Endothelial cell of umbilical vein (primary cell): ENCODE measurements at regions not wholly inside any gene's neighbourhood (a gene's known extent, or its start where the extent isn't known, plus 50 kb on each side); places are given as distances from the start of the nearest gene placed in this dataset.

Experiments
- BruUV-seq: library from RNA; stranded (reverse); fragments of 400-500 nt; replicated peaks from 2 replicates; lab custom pipeline; 2021; lab: Mats Ljungman, UMichigan
- CTCF ChIA-PET: fragments of 300-600, 350-600 bp; sonication (Branson Sonifier 250); formaldehyde crosslinking; loops from one replicate; lab custom pipeline; 2021; ENCODE audit warnings: antibody characterized with exemption, inconsistent platforms; lab: Charles Lee
- POLR2A ChIA-PET: fragments of 300-600, 350-600 bp; sonication (Branson Sonifier 250); formaldehyde crosslinking; loops from one replicate; lab custom pipeline; 2021; ENCODE audit warnings: antibody characterized with exemption, inconsistent platforms; lab: Charles Lee
- DNase-seq: peaks from one replicate; pipeline ENCODE4 v3.0.0-alpha.2; 2011; ENCODE audit warnings: low read depth, low spot score
- FAIRE-seq: peaks from 2 replicates; lab custom pipeline; 2011; peaks lifted over from hg19 to GRCh38; lab: Jason Lieb, UNC
- H2AFZ ChIP-seq: 2 replicates; pipeline ENCODE4 v1.6.0; 2012; ENCODE audit warnings: low read depth, low read length, control low read depth, inconsistent platforms
- H3K27ac ChIP-seq: 2 replicates; pipeline ENCODE4 v1.5.1; 2011; ENCODE audit warnings: low read depth, mild to moderate bottlenecking, control low read depth, low read length, moderate library complexity; ENCODE audit not compliant: insufficient read depth
- H3K27me3 ChIP-seq, 2 experiments: 2 replicates each; pipeline versions ENCODE4 v1.6.0 to v1.6.1; 2011; ENCODE audit warnings: low read length in 2 of 2, mixed read lengths in 1 of 2; ENCODE audit not compliant: control insufficient read depth in 2 of 2, insufficient read depth in 2 of 2
- H3K36me3 ChIP-seq, 2 experiments: 2 replicates in 1 of 2; 3 replicates in 1 of 2; pipeline ENCODE4 v1.5.1; 2011; ENCODE audit warnings: low read length in 2 of 2, mild to moderate bottlenecking in 1 of 2, moderate library complexity in 1 of 2; ENCODE audit not compliant: control insufficient read depth in 2 of 2, insufficient read depth in 2 of 2; ENCODE audit errors: extremely low read depth in 1 of 2
- H3K4me1 ChIP-seq: 3 replicates; pipeline ENCODE4 v1.5.1; 2011; ENCODE audit warnings: mild to moderate bottlenecking, low read length; ENCODE audit not compliant: control insufficient read depth, insufficient read depth; ENCODE audit errors: extremely low read depth
- H3K4me2 ChIP-seq: 2 replicates; pipeline ENCODE4 v1.6.1; 2011; ENCODE audit warnings: low read length, control low read depth, mixed read lengths; ENCODE audit not compliant: insufficient read depth
- H3K4me3 ChIP-seq, 3 experiments: fragments of 200-600 bp in 1 of 3; sonication (generic), shearing (Covaris generic) in 1 of 3; replicated peaks in 1 of 3; 2 replicates each; pipeline ENCODE4 v1.5.1; 2011 to 2016; ENCODE audit warnings: control low read depth in 3 of 3, low read length in 3 of 3, mild to moderate bottlenecking in 2 of 3, inconsistent platforms in 1 of 3, low read depth in 1 of 3, moderate library complexity in 1 of 3; ENCODE audit not compliant: insufficient read depth in 1 of 3
- H3K79me2 ChIP-seq: 2 replicates; pipeline ENCODE4 v1.6.0; 2012; ENCODE audit warnings: low read length, inconsistent platforms; ENCODE audit not compliant: control insufficient read depth, insufficient read depth
- H3K9ac ChIP-seq: replicated peaks from 2 replicates; pipeline ENCODE3; 2011; ENCODE audit warnings: low read length, control low read depth; ENCODE audit not compliant: insufficient read depth; ENCODE audit errors: extremely low read depth
- H3K9me1 ChIP-seq: replicated peaks from 3 replicates; pipeline ENCODE4 v1.6.0; 2011; ENCODE audit warnings: mild to moderate bottlenecking, low read length; ENCODE audit not compliant: control insufficient read depth, insufficient read depth; ENCODE audit errors: extremely low read depth
- H3K9me3 ChIP-seq: replicated peaks from 2 replicates; pipeline ENCODE4 v1.5.1; 2012; ENCODE audit warnings: low read length, inconsistent platforms; ENCODE audit not compliant: control insufficient read depth, insufficient read depth
- H4K20me1 ChIP-seq: replicated peaks from 2 replicates; pipeline ENCODE3; 2011; ENCODE audit warnings: mild to moderate bottlenecking, low read length; ENCODE audit not compliant: control insufficient read depth, insufficient read depth; ENCODE audit errors: extremely low read depth
- CTCF ChIP-seq, 2 donors: IDR thresholded peaks; 1 replicate in 1 of 2; 2 replicates in 1 of 2; pipeline ENCODE4 v1.5.1; 2011; ENCODE audit warnings: low read length in 2 of 2, mild to moderate bottlenecking in 2 of 2, moderate library complexity in 2 of 2, control low read depth in 1 of 2, inconsistent platforms in 1 of 2, low read depth in 1 of 2; ENCODE audit not compliant: insufficient read depth in 1 of 2; ENCODE audit errors: extremely low read depth in 1 of 2
- EZH2 ChIP-seq: IDR thresholded peaks from 2 replicates; pipeline ENCODE4 v1.6.1; 2012; ENCODE audit warnings: borderline replicate concordance, low read depth, mild to moderate bottlenecking, moderate library complexity, low read length, inconsistent platforms; ENCODE audit not compliant: severe bottlenecking
- FOS ChIP-seq: IDR thresholded peaks from 2 replicates; pipeline ENCODE4 v1.6.1; 2011; ENCODE audit warnings: mild to moderate bottlenecking, low read length, moderate library complexity, borderline replicate concordance; ENCODE audit not compliant: insufficient read depth
- GATA2 ChIP-seq: IDR thresholded peaks from 2 replicates; pipeline ENCODE4 v1.7.0; 2011; ENCODE audit warnings: low read depth, mild to moderate bottlenecking, moderate library complexity, mixed read lengths, low read length; ENCODE audit not compliant: insufficient read length, insufficient read depth
- JUN ChIP-seq: IDR thresholded peaks from 2 replicates; pipeline ENCODE4 v1.6.1; 2011; ENCODE audit warnings: borderline replicate concordance, low read depth; ENCODE audit not compliant: insufficient read length, insufficient read depth
- MAX ChIP-seq: IDR thresholded peaks from 2 replicates; pipeline ENCODE4 v1.6.1; 2011; ENCODE audit not compliant: insufficient read depth, insufficient read length
- POLR2A ChIP-seq: IDR thresholded peaks from 2 replicates; pipeline ENCODE4 v1.6.1; 2012; ENCODE audit warnings: low read depth, mild to moderate bottlenecking, control low read depth, low read length
- POLR2AphosphoS5 ChIP-seq: IDR thresholded peaks from 2 replicates; pipeline ENCODE4 v1.6.1; 2012; ENCODE audit warnings: low read depth, mild to moderate bottlenecking, control low read depth, low read length, moderate library complexity; ENCODE audit not compliant: insufficient read depth
- dilution Hi-C: fragments of 300-500 bp; cut with MboI; formaldehyde crosslinking; loops from one replicate; pipeline ENCODE4 v1.15.0; 2019; ENCODE audit warnings: low sequenced_read_pairs; ENCODE audit not compliant: extremely low pct_ligation_motif_present
- intact Hi-C: fragments of 100-400 bp; cut with micrococcal nuclease; formaldehyde crosslinking; loops from one replicate; pipeline ENCODE4 v1.10.0; 2022

GRCh38 chrX:39418731-39419638 lies 617.7 kb downstream of the MID1IP1 start:
- TF ChIP-seq GATA2 (no peak), POLR2A (no peak), MAX (no peak), POLR2AphosphoS5 (no peak), FOS (no peak), EZH2 (no peak)
- POLR2A ChIA-PET, result no interaction called here
- BruUV-seq, result TSS peak; percentile 64
- peak; percentile 73 for DNase-seq
- Histone ChIP-seq H3K9me1 (no peaks in the 10 kb centered on the region), H3K9me3 (no peaks in the 10 kb centered on the region), H3K27me3 (no peaks in the 10 kb centered on the region), H3K9ac (peak overlapping the region; percentile 46), H3K4me3 (no peak overlapping the region), H4K20me1 (no peaks in the 10 kb centered on the region), H2AFZ (peak overlapping the region; percentile 65), H3K27ac (peak overlapping the region; percentile 91), H3K79me2 (no peaks in the 10 kb centered on the region), H3K36me3 (no peaks in the 10 kb centered on the region), H3K4me1 (peaks cover 25% of the 10 kb centered on the region), H3K4me2 (peak overlapping the region; percentile 51)
- intact Hi-C loops (loop anchor here (1.0 to 10.0 kb wide), 3 partner anchors 110 to 748 kb away; no protein-coding TSS in a partner anchor), dilution Hi-C loops (no loop called here)
- CTCF ChIA-PET, result no interaction called here
- FAIRE-seq, result no peak

- no TSS peak for BruUV-seq
- ChIA-PET POLR2A (no interaction called here), CTCF (no interaction called here)
- Histone ChIP-seq H3K9ac (no peak overlapping the region), H3K4me2 (no peak overlapping the region), H3K27ac (no peak overlapping the region), H3K4me3 (no peak overlapping the region), H3K79me2 (no peaks in the 10 kb centered on the region), H3K36me3 (no peaks in the 10 kb centered on the region), H3K9me1 (no peaks in the 10 kb centered on the region), H3K9me3 (no peaks in the 10 kb centered on the region), H4K20me1 (no peaks in the 10 kb centered on the region), H3K27me3 (no peaks in the 10 kb centered on the region), H2AFZ (no peak overlapping the region), H3K4me1 (peaks cover 25% of the 10 kb centered on the region)
- DNase-seq (peak; percentile 3), FAIRE-seq (peak; percentile 55)
- dilution Hi-C loops (no loop called here), intact Hi-C loops (no loop called here)
- TF ChIP-seq FOS (no peak), CTCF (IDR thresholded peaks at IDR 0.05; ENCODE audit: extremely low read depth in 1 of 2, insufficient read depth in 1 of 2, low read depth in 1 of 2, low read length in 2 of 2) (no peak), POLR2AphosphoS5 (no peak), JUN (peak; percentile 24)
Observed at GRCh38 chrX:39421006-39421405, 619.7 kb downstream of the MID1IP1 start.
